HG03520 (cell line): ENCODE measurements at regions not wholly inside any gene's neighbourhood (a gene's known extent, or its start where the extent isn't known, plus 50 kb on each side); places are given as distances from the start of the nearest gene placed in this dataset.
"Not testable (repeated sequence)": the region's sequence is repeated elsewhere in the genome, so short reads cannot be mapped to it uniquely, and the experiment has no call there.

Source experiments
- ATAC-seq: cut with Tn5 transposase; IDR thresholded peaks from one replicate; pipeline ENCODE4 v1.9.1; 2021; ENCODE audit warnings: mild to moderate bottlenecking, moderate library complexity; ENCODE audit not compliant: unreplicated experiment

- ATAC-seq: not testable (repeated sequence)
Observed at GRCh38 chr1:157196670-157197456, 58.7 kb upstream of the ETV3 start.

- ATAC-seq: no peak
Observed at GRCh38 chr1:157196245-157196543, 58.0 kb upstream of the ETV3 start.

- no peak for ATAC-seq
Observed at GRCh38 chr1:157195521-157196244, 57.5 kb upstream of the ETV3 start.

GRCh38 chr1:157194731-157195520 is 56.7 kb upstream of the ETV3 start:
- no peak for ATAC-seq

- ATAC-seq: no peak
Observed at GRCh38 chr1:157193702-157194391, 55.7 kb upstream of the ETV3 start.

GRCh38 chr1:157193219-157193618 is 55.0 kb upstream of the ETV3 start:
- no peak for ATAC-seq

GRCh38 chr1:157189986-157190982 is 52.1 kb upstream of the ETV3 start:
- ATAC-seq: no peak

- no peak for ATAC-seq
Observed at GRCh38 chr1:157189096-157189495, 50.9 kb upstream of the ETV3 start.
